Myocyte (in vitro differentiated cells): ENCODE measurements at regions not wholly inside any gene's neighbourhood (a gene's known extent, or its start where the extent isn't known, plus 50 kb on each side); places are given as distances from the start of the nearest gene placed in this dataset.
A peak's percentile ranks its signal among the peaks of the same experiment; 100 is the strongest.

Experiments used
- DNase-seq: peaks from one replicate; pipeline ENCODE4 v3.0.0-alpha.2; 2012; ENCODE audit warnings: low read depth

- DNase-seq, result no peak
Measured at GRCh38 chr2:213202011-213202410, 50.6 kb upstream of the IKZF2 start.

GRCh38 chr2:213205944-213206343 is 54.5 kb upstream of the IKZF2 start:
- DNase-seq, result no peak

- no peak for DNase-seq
Measured at GRCh38 chr2:213213186-213213585, 61.8 kb upstream of the IKZF2 start.

GRCh38 chr2:213214209-213214608 is 62.8 kb upstream of the IKZF2 start:
- DNase-seq, result no peak

- peak; percentile 51 for DNase-seq
Measured at GRCh38 chr2:213216461-213216860, 65.0 kb upstream of the IKZF2 start.

GRCh38 chr2:213219816-213220215 is 64.4 kb upstream of the SPAG16 start:
- DNase-seq, result no peak

GRCh38 chr2:213220967-213221603 is 63.2 kb upstream of the SPAG16 start:
- DNase-seq, result no peak

GRCh38 chr2:213221957-213222356 is 62.3 kb upstream of the SPAG16 start:
- no peak for DNase-seq

- DNase-seq, result no peak
Measured at GRCh38 chr2:213224366-213224765, 59.9 kb upstream of the SPAG16 start.

- DNase-seq, result no peak
Measured at GRCh38 chr2:213225866-213226265, 58.4 kb upstream of the SPAG16 start.

GRCh38 chr2:213227458-213227857 is 56.8 kb upstream of the SPAG16 start:
- DNase-seq, result peak; percentile 35

- no peak for DNase-seq
Measured at GRCh38 chr2:213228638-213229037, 55.6 kb upstream of the SPAG16 start.

- DNase-seq, result peak; percentile 14
Measured at GRCh38 chr2:213229814-213230213, 54.5 kb upstream of the SPAG16 start.

GRCh38 chr2:213231966-213232365 is 52.3 kb upstream of the SPAG16 start:
- no peak for DNase-seq

GRCh38 chr2:213232649-213233437 is 51.4 kb upstream of the SPAG16 start:
- DNase-seq, result peak; percentile 23

GRCh38 chr2:213233438-213234330 is 50.6 kb upstream of the SPAG16 start:
- DNase-seq, result no peak
